HEK293 (cell line): ENCODE measurements at regions not wholly inside any gene's neighbourhood (a gene's known extent, or its start where the extent isn't known, plus 50 kb on each side); places are given as distances from the start of the nearest gene placed in this dataset.

Source experiments
- CTCF ChIP-seq: fragments of 450-650 bp; formaldehyde crosslinking; IDR thresholded peaks from 2 replicates; pipeline ENCODE4 v1.5.1; 2016; ENCODE audit warnings: missing biosample characterization, missing genetic modification characterization
- MZF1 ChIP-seq: fragments of 450-650 bp; formaldehyde crosslinking; IDR thresholded peaks from 2 replicates; pipeline ENCODE4 v1.5.1; 2017; ENCODE audit warnings: missing biosample characterization, missing genetic modification characterization, borderline replicate concordance
- OSR2 ChIP-seq: fragments of 450-650 bp; formaldehyde crosslinking; IDR thresholded peaks from 2 replicates; pipeline ENCODE4 v1.5.1; 2016; ENCODE audit warnings: missing biosample characterization, missing genetic modification characterization
- PRDM1 ChIP-seq: fragments of 450-650 bp; formaldehyde crosslinking; IDR thresholded peaks from 2 replicates; pipeline ENCODE4; 2016; ENCODE audit warnings: missing biosample characterization, missing genetic modification characterization
- ZBTB7A ChIP-seq: fragments of 450-650 bp; formaldehyde crosslinking; IDR thresholded peaks from 2 replicates; pipeline ENCODE4 v1.5.1; 2016; ENCODE audit warnings: low read depth, missing biosample characterization, missing genetic modification characterization
- ZFP41 ChIP-seq: fragments of 450-650 bp; formaldehyde crosslinking; IDR thresholded peaks from 2 replicates; pipeline ENCODE4 v1.5.1; 2016; ENCODE audit warnings: missing biosample characterization, missing genetic modification characterization, borderline replicate concordance
- ZNF121 ChIP-seq: fragments of 450-650 bp; formaldehyde crosslinking; IDR thresholded peaks from 2 replicates; pipeline ENCODE4 v1.5.1; 2016; ENCODE audit warnings: missing biosample characterization, missing genetic modification characterization
- ZNF324 ChIP-seq: fragments of 450-650 bp; formaldehyde crosslinking; IDR thresholded peaks from 2 replicates; pipeline ENCODE4 v1.5.1; 2016; ENCODE audit warnings: missing biosample characterization, missing genetic modification characterization
- ZNF354C ChIP-seq: fragments of 450-650 bp; formaldehyde crosslinking; IDR thresholded peaks from 2 replicates; pipeline ENCODE4 v1.5.1; 2016; ENCODE audit warnings: missing biosample characterization, missing genetic modification characterization, low read depth, borderline replicate concordance
- ZNF366 ChIP-seq: fragments of 450-650 bp; formaldehyde crosslinking; conservative IDR thresholded peaks from 2 replicates; pipeline ENCODE4 v1.5.1; 2016; ENCODE audit warnings: missing biosample characterization, missing genetic modification characterization
- ZNF558 ChIP-seq: fragments of 450-650 bp; formaldehyde crosslinking; IDR thresholded peaks from 2 replicates; pipeline ENCODE4 v1.5.1; 2016; ENCODE audit warnings: missing biosample characterization, missing genetic modification characterization
- TF ChIP-seq, protein P1 (sequence below): fragments of 450-650 bp; formaldehyde crosslinking; IDR thresholded peaks from 2 replicates; pipeline ENCODE4 v1.5.1; 2016; ENCODE audit warnings: missing biosample characterization, missing genetic modification characterization, low read depth
- TF ChIP-seq, protein P2 (sequence below): fragments of 450-650 bp; formaldehyde crosslinking; IDR thresholded peaks from 2 replicates; pipeline ENCODE4 v1.5.1; 2017; ENCODE audit warnings: missing biosample characterization, mild to moderate bottlenecking, missing genetic modification characterization, moderate library complexity
- TF ChIP-seq, protein P3 (sequence below): fragments of 450-650 bp; formaldehyde crosslinking; IDR thresholded peaks from 2 replicates; pipeline ENCODE4 v1.5.1; 2016; ENCODE audit warnings: missing biosample characterization, missing genetic modification characterization

DNA sequence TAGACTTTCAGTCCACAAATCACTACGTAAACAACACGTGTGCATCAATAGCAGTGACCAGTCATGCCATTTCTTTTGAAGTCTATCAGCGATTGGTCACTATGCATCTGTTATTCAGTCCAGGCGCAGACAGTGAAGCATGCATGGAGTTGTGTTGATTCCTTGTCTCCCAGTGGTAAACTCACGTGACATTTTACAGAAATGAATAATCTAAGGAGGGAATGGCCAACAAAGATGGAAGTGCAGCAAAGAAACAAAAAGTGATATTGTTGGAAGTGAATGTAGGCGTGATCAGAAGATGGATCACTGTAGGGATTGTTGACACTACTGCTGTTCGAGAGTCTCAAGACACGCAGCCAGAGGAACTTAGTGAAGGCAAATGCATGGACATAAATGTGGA is 317.8 kb upstream of the MGAT5 start:
- no peak for TF ChIP-seq ZNF121 (tag by site-specific recombination)
- TF ChIP-seq OSR2 (tag by site-specific recombination) = no peak
- no peak for TF ChIP-seq CTCF (tag by site-specific recombination)
- TF ChIP-seq, protein P1, sequence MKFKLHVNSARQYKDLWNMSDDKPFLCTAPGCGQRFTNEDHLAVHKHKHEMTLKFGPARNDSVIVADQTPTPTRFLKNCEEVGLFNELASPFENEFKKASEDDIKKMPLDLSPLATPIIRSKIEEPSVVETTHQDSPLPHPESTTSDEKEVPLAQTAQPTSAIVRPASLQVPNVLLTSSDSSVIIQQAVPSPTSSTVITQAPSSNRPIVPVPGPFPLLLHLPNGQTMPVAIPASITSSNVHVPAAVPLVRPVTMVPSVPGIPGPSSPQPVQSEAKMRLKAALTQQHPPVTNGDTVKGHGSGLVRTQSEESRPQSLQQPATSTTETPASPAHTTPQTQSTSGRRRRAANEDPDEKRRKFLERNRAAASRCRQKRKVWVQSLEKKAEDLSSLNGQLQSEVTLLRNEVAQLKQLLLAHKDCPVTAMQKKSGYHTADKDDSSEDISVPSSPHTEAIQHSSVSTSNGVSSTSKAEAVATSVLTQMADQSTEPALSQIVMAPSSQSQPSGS (tag by site-specific recombination) = no peak
- no peak for TF ChIP-seq ZNF366 (tag by site-specific recombination)
- TF ChIP-seq, protein P2, sequence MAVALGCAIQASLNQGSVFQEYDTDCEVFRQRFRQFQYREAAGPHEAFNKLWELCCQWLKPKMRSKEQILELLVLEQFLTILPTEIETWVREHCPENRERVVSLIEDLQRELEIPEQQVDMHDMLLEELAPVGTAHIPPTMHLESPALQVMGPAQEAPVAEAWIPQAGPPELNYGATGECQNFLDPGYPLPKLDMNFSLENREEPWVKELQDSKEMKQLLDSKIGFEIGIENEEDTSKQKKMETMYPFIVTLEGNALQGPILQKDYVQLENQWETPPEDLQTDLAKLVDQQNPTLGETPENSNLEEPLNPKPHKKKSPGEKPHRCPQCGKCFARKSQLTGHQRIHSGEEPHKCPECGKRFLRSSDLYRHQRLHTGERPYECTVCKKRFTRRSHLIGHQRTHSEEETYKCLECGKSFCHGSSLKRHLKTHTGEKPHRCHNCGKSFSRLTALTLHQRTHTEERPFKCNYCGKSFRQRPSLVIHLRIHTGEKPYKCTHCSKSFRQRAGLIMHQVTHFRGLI = no peak
- no peak for TF ChIP-seq ZBTB7A (tag by site-specific recombination)
- no peak for TF ChIP-seq ZNF324 (tag by site-specific recombination)
- TF ChIP-seq, protein P3, sequence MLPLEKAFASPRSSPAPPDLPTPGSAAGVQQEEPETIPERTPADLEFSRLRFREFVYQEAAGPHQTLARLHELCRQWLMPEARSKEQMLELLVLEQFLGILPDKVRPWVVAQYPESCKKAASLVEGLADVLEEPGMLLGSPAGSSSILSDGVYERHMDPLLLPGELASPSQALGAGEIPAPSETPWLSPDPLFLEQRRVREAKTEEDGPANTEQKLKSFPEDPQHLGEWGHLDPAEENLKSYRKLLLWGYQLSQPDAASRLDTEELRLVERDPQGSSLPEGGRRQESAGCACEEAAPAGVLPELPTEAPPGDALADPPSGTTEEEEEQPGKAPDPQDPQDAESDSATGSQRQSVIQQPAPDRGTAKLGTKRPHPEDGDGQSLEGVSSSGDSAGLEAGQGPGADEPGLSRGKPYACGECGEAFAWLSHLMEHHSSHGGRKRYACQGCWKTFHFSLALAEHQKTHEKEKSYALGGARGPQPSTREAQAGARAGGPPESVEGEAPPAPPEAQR (tag by site-specific recombination) = no peak
- TF ChIP-seq ZFP41 (tag by site-specific recombination) = no peak
- TF ChIP-seq ZNF558 (tag by site-specific recombination) = no peak
- no peak for TF ChIP-seq ZNF354C
- no peak for TF ChIP-seq PRDM1 (tag by site-specific recombination)
- no peak for TF ChIP-seq MZF1 (tag by site-specific recombination)
